DMS114 treated with DMSO at 0.1 percent for 48 hours (cell line): ENCODE measurements at regions not wholly inside any gene's neighbourhood (a gene's known extent, or its start where the extent isn't known, plus 50 kb on each side); places are given as distances from the start of the nearest gene placed in this dataset.

Experiments
- DNase-seq: peaks from one replicate; lab custom pipeline; 2025; ENCODE audit not compliant: unreplicated experiment; lab: John Stamatoyannopoulos, UW

GRCh38 chr18:39380866-39381265, 1815.3 kb upstream of the CELF4 start:
- no peak for DNase-seq

DNA sequence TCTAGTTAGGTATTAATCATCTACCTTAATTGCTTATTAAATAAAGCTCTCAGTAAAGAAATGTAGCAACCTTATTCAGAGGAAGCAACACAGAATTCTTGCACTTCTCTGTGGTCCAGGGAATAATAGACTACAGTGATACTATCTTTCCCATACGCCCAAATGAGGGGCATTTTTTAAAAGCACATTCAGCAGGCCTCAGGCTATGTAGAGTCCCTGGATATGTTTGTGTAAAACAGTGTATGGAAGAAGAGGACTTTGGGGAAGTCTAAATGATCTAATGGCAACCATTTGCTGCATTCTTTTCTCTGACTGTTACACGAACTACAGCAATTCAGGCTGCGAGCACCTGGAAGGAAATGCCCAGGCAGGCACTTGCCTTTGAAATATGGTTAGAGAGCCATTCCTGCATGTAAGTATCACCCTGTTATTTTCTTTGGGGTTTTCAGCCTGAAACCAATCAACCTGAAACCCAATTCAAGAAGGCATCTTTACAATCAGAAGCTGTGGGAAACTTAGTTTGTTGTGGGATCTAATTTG, 1814.7 kb upstream of the CELF4 start:
- no peak for DNase-seq

DNA sequence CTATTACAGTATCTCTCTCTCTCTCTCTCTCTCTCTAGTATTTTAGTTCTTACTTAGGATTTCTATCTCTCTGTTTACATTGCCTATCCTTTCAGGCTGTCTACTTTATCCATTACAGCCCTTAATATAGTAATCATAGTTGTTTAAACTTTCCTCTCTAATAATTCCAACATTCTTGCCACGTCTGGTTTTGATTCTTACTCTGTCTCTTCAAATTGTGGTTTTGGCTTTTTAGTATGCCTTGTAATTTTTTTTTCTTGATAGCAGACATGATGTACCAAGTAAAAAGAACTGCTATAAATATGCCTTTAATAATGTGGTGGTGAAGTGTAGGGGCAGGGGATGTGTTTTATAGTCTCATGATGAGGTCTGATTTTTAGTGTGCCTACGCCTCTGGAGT, 1809.5 kb upstream of the CELF4 start:
- DNase-seq = no peak

- DNase-seq = no peak
Measured at GRCh38 chr18:39371996-39372395, 1806.4 kb upstream of the CELF4 start.

DNA sequence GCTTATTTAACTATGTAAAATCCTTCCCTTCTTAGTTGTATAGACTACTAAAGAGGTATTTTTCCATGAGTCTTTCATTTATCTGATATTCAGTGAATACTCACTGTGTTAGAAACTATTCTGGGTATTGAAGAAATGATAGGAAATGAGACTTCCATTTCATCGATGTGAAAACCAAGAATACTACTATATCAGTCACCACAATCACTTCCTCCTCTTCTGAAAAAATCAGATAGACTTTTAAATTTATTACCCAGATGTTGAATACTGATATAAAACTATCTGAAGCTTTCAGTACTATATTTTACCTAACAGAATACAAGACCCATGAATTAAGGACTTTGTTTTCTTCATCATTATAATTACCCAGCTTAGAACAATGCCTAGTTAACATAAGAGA, 1801.1 kb upstream of the CELF4 start:
- DNase-seq = no peak

GRCh38 chr18:39365836-39366485, 1800.4 kb upstream of the CELF4 start:
- no peak for DNase-seq

- no peak for DNase-seq
Measured at GRCh38 chr18:39360072-39360471, 1794.5 kb upstream of the CELF4 start.

DNA sequence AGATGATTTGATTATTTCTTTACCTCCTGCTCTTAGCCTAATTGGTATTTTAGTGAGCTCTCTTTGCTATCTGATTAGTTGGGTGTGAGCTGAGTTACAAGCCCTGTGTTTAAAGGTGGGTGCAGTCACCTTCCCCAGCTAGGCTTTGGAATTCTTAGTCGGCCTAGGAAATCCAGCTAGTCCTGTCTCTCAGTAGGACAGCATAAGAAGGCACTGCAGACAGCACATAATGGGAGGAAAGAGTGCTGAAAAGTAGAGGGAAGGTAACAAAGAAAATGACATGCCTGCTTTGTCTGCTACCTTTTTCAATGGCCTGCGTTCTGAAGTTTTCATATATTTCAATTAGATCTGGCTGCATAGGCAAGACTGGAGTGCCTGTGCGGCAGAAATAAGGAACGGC, 1794.0 kb upstream of the CELF4 start:
- no peak for DNase-seq

- DNase-seq = no peak
Measured at GRCh38 chr18:39350945-39351344, 1785.3 kb upstream of the CELF4 start.

DNA sequence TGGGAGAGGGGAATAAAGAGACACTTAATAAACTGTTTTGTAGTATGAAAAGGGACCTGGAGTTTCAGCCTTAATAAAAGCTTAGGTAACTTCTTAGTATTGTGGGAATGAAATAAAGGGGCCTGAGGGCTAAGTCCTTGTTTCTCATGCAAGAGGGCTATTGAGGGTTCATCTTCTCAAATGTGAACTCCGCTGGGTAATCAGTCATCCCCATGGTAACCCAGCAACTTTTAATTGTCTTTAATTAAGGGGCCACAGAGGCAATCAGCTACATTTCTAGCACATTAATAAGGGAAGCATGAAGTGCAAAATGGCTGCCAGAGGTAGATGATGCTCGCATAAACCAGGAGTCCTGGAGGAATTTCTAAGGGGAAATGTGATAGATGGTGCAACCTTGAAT, 1784.2 kb upstream of the CELF4 start:
- no peak for DNase-seq

GRCh38 chr18:39348757-39349156, 1783.2 kb upstream of the CELF4 start:
- no peak for DNase-seq

DNA sequence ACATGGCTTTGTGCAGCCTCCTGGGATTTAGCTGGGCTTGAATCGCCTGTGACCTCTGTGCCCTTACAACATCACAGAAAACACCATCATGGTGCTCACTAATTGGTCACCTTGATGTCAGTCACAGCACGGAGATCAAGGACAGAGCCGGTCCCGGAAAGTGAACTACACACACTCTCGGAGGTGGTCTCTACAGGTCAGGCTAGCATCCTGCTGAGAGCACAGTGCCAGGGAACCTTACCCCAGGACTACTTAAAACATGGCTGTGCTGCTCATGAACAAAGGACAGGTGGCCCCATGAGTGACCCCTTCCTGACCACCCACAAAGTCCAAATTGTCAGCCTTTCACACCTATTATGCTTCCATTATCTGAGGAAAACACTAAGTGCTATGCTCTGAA, 1782.1 kb upstream of the CELF4 start:
- DNase-seq = no peak

DNA sequence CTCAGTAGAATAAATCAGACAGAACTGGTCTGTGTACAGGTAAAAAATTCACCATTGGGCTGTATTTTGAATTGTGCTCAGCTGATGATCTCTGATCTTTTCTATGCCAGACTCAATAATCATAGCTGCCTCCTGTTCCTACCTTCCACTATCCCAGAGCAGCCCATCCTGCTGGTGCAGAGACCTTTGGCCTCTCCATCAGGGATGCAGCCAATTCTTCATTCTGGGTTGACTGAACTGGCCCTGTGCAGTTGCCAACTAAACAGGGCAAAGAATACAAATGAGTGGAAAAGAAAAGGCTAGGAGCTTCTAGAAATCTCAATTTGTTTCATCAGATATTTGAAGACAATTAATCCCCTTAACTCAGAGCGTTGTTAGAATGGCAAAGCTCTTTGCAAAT, 1781.3 kb upstream of the CELF4 start:
- DNase-seq = no peak

GRCh38 chr18:39345321-39345720, 1779.7 kb upstream of the CELF4 start:
- DNase-seq = no peak

DNA sequence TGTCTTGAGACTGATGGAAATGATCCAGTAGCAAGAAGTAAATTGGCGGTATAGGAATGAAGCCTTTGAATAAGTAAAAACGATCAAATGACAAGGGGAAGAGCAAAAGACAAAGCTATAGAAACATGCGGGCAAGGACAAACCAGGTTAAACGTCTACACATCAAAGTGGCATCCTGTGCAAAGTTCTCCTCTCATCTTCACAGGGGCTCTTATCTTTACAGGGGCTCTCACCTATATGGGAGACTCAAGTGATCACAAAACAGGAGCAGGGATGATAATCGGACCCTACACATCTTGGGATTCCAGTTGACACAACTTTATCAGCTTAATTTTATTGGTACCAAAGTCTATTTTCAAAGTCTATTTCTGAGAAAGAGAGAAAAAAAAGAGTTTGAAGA, 1778.9 kb upstream of the CELF4 start:
- no peak for DNase-seq

DNA sequence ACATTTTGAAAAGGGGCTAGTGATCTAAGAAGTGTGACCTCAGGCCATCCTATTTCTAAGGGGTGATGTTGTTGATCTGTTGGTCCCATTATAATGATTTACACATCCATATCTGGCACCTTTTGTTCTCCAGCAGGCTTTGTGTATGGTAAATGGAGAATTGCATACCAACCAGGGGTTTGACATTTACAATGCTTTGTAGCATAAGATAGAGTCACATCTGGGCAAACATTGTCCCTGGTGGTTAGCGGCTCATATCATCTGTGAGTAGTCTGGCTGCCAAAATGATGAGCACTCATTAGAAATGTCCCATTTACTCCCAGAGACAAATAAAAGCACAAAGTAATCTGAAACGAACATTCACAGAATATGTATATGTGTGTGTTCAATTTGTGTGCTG, 1775.5 kb upstream of the CELF4 start:
- no peak for DNase-seq

- no peak for DNase-seq
Measured at GRCh38 chr18:39340418-39340817, 1774.8 kb upstream of the CELF4 start.

DNA sequence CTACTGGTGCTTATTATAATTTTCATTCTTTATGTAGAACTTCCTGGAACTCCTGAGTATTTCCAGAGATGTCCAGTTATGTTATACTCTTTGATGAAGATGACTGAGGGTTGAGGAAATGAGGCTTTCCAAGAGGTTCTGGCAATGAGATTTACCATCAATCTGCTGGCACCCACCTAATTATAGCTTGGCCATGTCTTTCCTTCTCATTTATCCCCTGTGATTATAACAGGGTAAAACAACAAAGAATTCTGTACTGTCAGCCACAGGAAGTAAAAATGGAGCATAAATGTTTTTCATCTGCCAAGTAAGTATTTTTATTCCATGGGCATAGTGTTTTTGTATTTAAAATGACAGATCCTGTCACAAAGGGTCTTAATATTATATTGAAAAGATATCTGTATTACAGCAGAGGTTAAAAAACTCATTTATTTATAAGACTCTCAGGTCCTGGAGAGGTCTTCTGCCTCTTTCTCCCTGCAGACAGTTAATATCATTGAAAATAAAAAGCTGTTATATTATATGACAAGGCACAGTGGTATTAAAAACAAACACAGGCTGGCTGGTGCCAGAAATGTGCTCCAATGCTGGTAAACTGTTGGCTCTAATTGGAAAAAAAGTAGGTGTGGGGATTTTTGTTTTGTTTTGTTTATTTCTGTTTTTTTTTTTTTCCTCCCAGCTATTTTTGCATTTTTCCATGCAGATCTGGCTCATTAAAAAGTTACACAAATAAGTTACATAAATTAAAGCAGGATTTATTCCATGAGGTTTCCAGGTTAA, 1764.1 kb upstream of the CELF4 start:
- no peak for DNase-seq

GRCh38 chr18:39326772-39327171, 1761.2 kb upstream of the CELF4 start:
- DNase-seq = no peak

GRCh38 chr18:39325973-39326372, 1760.4 kb upstream of the CELF4 start:
- DNase-seq = no peak

GRCh38 chr18:39319141-39319540, 1753.5 kb upstream of the CELF4 start:
- DNase-seq = no peak

DNA sequence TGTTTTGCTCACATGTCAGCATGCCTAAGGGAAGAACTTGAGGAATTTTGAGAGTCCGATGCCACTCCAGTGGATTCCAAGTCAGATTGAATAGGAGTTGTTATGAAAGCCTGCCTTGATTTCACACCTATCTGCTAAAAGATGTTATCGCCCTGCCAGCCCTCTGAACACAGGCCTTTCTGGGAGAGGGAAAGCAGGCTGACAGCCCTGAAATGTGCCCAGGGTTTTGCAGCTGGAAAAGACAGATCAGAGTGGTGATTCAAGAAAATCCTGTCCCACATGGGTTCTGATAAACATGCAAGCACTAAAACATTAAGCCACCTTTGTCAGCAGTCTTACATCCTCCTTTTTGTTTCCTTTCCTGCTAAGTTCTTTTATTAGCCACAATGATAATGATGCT, 1752.9 kb upstream of the CELF4 start:
- no peak for DNase-seq

GRCh38 chr18:39318008-39318407, 1752.4 kb upstream of the CELF4 start:
- no peak for DNase-seq
